HEK293 (cell line): ENCODE measurements at regions not wholly inside any gene's neighbourhood (a gene's known extent, or its start where the extent isn't known, plus 50 kb on each side); places are given as distances from the start of the nearest gene placed in this dataset.
"Not testable (repeated sequence)": the region's sequence is repeated elsewhere in the genome, so short reads cannot be mapped to it uniquely, and the experiment has no call there.

Experiments used
- SETDB1 ChIP-seq: IDR thresholded peaks from one replicate; pipeline ENCODE4 v1.6.1; 2017; ENCODE audit warnings: mild to moderate bottlenecking, low read length, moderate library complexity, mixed read lengths; ENCODE audit not compliant: insufficient read length
- ZNF292 ChIP-seq: fragments of 450-650 bp; formaldehyde crosslinking; IDR thresholded peaks from 2 replicates; pipeline ENCODE4 v1.5.1; 2016; ENCODE audit warnings: low read depth, missing biosample characterization, missing genetic modification characterization, borderline replicate concordance

GRCh38 chr10:133688441-133688912 lies 61.9 kb upstream of the FRG2B start:
- not testable (repeated sequence) for TF ChIP-seq ZNF292 (tag by site-specific recombination); SETDB1
